GM21447 (cell line): ENCODE measurements at regions not wholly inside any gene's neighbourhood (a gene's known extent, or its start where the extent isn't known, plus 50 kb on each side); places are given as distances from the start of the nearest gene placed in this dataset.
"Not testable (repeated sequence)": the region's sequence is repeated elsewhere in the genome, so short reads cannot be mapped to it uniquely, and the experiment has no call there.

Experiments
- ATAC-seq: cut with Tn5 transposase; IDR thresholded peaks from one replicate; pipeline ENCODE4 v1.9.1; 2021; ENCODE audit not compliant: unreplicated experiment

- ATAC-seq, result not testable (repeated sequence)
Observed at GRCh38 chr2:89130665-89131308, 439.3 kb downstream of the RPIA start.

GRCh38 chr2:89142959-89143358, 451.5 kb downstream of the RPIA start:
- not testable (repeated sequence) for ATAC-seq

GRCh38 chr2:89145342-89145741, 453.9 kb downstream of the RPIA start:
- not testable (repeated sequence) for ATAC-seq

GRCh38 chr2:89148256-89148655, 456.8 kb downstream of the RPIA start:
- not testable (repeated sequence) for ATAC-seq

- not testable (repeated sequence) for ATAC-seq
Observed at GRCh38 chr2:89151699-89152098, 460.2 kb downstream of the RPIA start.

- ATAC-seq, result not testable (repeated sequence)
Observed at GRCh38 chr2:89152501-89152900, 461.0 kb downstream of the RPIA start.

GRCh38 chr2:89153210-89153609, 461.7 kb downstream of the RPIA start:
- ATAC-seq, result not testable (repeated sequence)

GRCh38 chr2:89154247-89154682, 462.8 kb downstream of the RPIA start:
- not testable (repeated sequence) for ATAC-seq

- not testable (repeated sequence) for ATAC-seq
Observed at GRCh38 chr2:89160306-89160705, 468.8 kb downstream of the RPIA start.

GRCh38 chr2:89161626-89162025, 470.2 kb downstream of the RPIA start:
- ATAC-seq, result not testable (repeated sequence)

GRCh38 chr2:89170506-89171173, 479.2 kb downstream of the RPIA start:
- ATAC-seq, result not testable (repeated sequence)

- not testable (repeated sequence) for ATAC-seq
Observed at GRCh38 chr2:89171174-89171519, 479.7 kb downstream of the RPIA start.

GRCh38 chr2:89177004-89177403, 485.5 kb downstream of the RPIA start:
- not testable (repeated sequence) for ATAC-seq

GRCh38 chr2:89182221-89182620, 490.7 kb downstream of the RPIA start:
- not testable (repeated sequence) for ATAC-seq

GRCh38 chr2:89184746-89185145, 493.3 kb downstream of the RPIA start:
- ATAC-seq, result not testable (repeated sequence)

- not testable (repeated sequence) for ATAC-seq
Observed at GRCh38 chr2:89195636-89196251, 504.3 kb downstream of the RPIA start.

GRCh38 chr2:89196719-89197118, 505.2 kb downstream of the RPIA start:
- not testable (repeated sequence) for ATAC-seq

- not testable (repeated sequence) for ATAC-seq
Observed at GRCh38 chr2:89198026-89198425, 506.6 kb downstream of the RPIA start.

- not testable (repeated sequence) for ATAC-seq
Observed at GRCh38 chr2:89199453-89200246, 508.2 kb downstream of the RPIA start.

GRCh38 chr2:89200247-89200527, 508.7 kb downstream of the RPIA start:
- ATAC-seq, result not testable (repeated sequence)

- not testable (repeated sequence) for ATAC-seq
Observed at GRCh38 chr2:89202518-89202917, 511.0 kb downstream of the RPIA start.
